SU-DHL-6 (cell line): ENCODE measurements at regions not wholly inside any gene's neighbourhood (a gene's known extent, or its start where the extent isn't known, plus 50 kb on each side); places are given as distances from the start of the nearest gene placed in this dataset.

Experiments
- H2AFZ ChIP-seq: fragments of 200-600 bp; sonication (generic); 2 replicates; pipeline ENCODE4 v1.6.1; 2014; ENCODE audit warnings: low read depth, mild to moderate bottlenecking, moderate library complexity, mixed read lengths, antibody characterized with exemption, low read length; ENCODE audit not compliant: severe bottlenecking
- H3F3A ChIP-seq: fragments of 200-600 bp; shearing (Covaris generic); 2 replicates; pipeline ENCODE4 v1.6.0; 2016; ENCODE audit warnings: antibody characterized with exemption, mild to moderate bottlenecking; ENCODE audit not compliant: insufficient read depth
- H3K27ac ChIP-seq: fragments of 200-600 bp; sonication (generic); 2 replicates; pipeline ENCODE4 v1.5.1; 2016; ENCODE audit warnings: low read depth, mild to moderate bottlenecking, low read length, moderate library complexity, mixed read lengths
- H3K27me3 ChIP-seq: fragments of 200-600 bp; sonication (generic), shearing (Covaris generic); 2 replicates; pipeline ENCODE4 v1.6.0; 2014; ENCODE audit warnings: mild to moderate bottlenecking, low read length
- H3K36me3 ChIP-seq: fragments of 200-600 bp; sonication (generic); 2 replicates; pipeline ENCODE4 v1.6.1; 2014; ENCODE audit warnings: mild to moderate bottlenecking, low read length, mixed read lengths
- H3K4me2 ChIP-seq: fragments of 300-600, 200-600 bp; shearing (Covaris generic), sonication (generic); 2 replicates; pipeline ENCODE4 v1.6.0; 2014; ENCODE audit warnings: low read length, low read depth, mild to moderate bottlenecking; ENCODE audit not compliant: poor library complexity, severe bottlenecking
- H3K4me3 ChIP-seq: fragments of 200-600 bp; sonication (generic); 2 replicates; pipeline ENCODE4 v1.5.1; 2014; ENCODE audit warnings: antibody characterized with exemption, low read length, mild to moderate bottlenecking, mixed read lengths; ENCODE audit not compliant: insufficient read depth, poor library complexity, severe bottlenecking
- H3K79me2 ChIP-seq: fragments of 200-600 bp; sonication (generic); 2 replicates; pipeline ENCODE4 v1.6.1; 2014; ENCODE audit warnings: mild to moderate bottlenecking, low read length, moderate library complexity; ENCODE audit not compliant: insufficient read depth
- H3K9ac ChIP-seq: fragments of 200-600 bp; sonication (generic); 2 replicates; pipeline ENCODE4 v1.7.0; 2014; ENCODE audit warnings: mild to moderate bottlenecking, low read length
- H3K9me2 ChIP-seq: fragments of 200-600 bp; sonication (generic); replicated peaks from 2 replicates; pipeline ENCODE4 v1.6.1; 2014; ENCODE audit warnings: low read length; ENCODE audit not compliant: insufficient read depth
- H3K9me3 ChIP-seq: fragments of 200-600 bp; sonication (generic); 2 replicates; pipeline ENCODE4 v1.6.1; 2014; ENCODE audit warnings: low read length, mixed read lengths; ENCODE audit not compliant: insufficient read depth
- H4K20me1 ChIP-seq: fragments of 200-600 bp; sonication (generic); 2 replicates; pipeline ENCODE4 v1.6.1; 2014; ENCODE audit warnings: low read depth, mild to moderate bottlenecking, antibody characterized with exemption, low read length, moderate library complexity, mixed read lengths
- EZH2phosphoT487 ChIP-seq: fragments of 200-600 bp; sonication (generic), shearing (Covaris generic); conservative IDR thresholded peaks from 2 replicates; pipeline ENCODE4 v1.6.1; 2018; ENCODE audit warnings: mild to moderate bottlenecking, antibody characterized with exemption, low read length, moderate library complexity, mixed read lengths
- TF ChIP-seq, protein P1 (sequence below): fragments of 200-600 bp; sonication (generic); IDR thresholded peaks from one replicate; pipeline ENCODE4 v1.5.1; 2017; ENCODE audit warnings: antibody characterized with exemption, mild to moderate bottlenecking, low read length, moderate library complexity; ENCODE audit not compliant: insufficient read depth, poor library complexity, severe bottlenecking

- H3F3A ChIP-seq = no peaks in the 10 kb centered on the region
- H3K9me2 ChIP-seq = no peaks in the 10 kb centered on the region
- H3K9me3 ChIP-seq = no peaks in the 10 kb centered on the region
- no peak overlapping the region for H2AFZ ChIP-seq
- no peak overlapping the region for H3K4me3 ChIP-seq
- H3K79me2 ChIP-seq = no peaks in the 10 kb centered on the region
- no peaks in the 10 kb centered on the region for H3K27me3 ChIP-seq
- H3K9ac ChIP-seq = no peak overlapping the region
- H3K27ac ChIP-seq = no peak overlapping the region
- H3K4me2 ChIP-seq = no peak overlapping the region
- H4K20me1 ChIP-seq = no peaks in the 10 kb centered on the region
- TF ChIP-seq EZH2phosphoT487 = no peak
- TF ChIP-seq, protein P1, sequence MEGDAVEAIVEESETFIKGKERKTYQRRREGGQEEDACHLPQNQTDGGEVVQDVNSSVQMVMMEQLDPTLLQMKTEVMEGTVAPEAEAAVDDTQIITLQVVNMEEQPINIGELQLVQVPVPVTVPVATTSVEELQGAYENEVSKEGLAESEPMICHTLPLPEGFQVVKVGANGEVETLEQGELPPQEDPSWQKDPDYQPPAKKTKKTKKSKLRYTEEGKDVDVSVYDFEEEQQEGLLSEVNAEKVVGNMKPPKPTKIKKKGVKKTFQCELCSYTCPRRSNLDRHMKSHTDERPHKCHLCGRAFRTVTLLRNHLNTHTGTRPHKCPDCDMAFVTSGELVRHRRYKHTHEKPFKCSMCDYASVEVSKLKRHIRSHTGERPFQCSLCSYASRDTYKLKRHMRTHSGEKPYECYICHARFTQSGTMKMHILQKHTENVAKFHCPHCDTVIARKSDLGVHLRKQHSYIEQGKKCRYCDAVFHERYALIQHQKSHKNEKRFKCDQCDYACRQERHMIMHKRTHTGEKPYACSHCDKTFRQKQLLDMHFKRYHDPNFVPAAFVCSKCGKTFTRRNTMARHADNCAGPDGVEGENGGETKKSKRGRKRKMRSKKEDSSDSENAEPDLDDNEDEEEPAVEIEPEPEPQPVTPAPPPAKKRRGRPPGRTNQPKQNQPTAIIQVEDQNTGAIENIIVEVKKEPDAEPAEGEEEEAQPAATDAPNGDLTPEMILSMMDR = no peak
- H3K36me3 ChIP-seq = no peaks in the 10 kb centered on the region
Observed at GRCh38 chr11:122201106-122201505, 85.1 kb upstream of the BLID start.

DNA sequence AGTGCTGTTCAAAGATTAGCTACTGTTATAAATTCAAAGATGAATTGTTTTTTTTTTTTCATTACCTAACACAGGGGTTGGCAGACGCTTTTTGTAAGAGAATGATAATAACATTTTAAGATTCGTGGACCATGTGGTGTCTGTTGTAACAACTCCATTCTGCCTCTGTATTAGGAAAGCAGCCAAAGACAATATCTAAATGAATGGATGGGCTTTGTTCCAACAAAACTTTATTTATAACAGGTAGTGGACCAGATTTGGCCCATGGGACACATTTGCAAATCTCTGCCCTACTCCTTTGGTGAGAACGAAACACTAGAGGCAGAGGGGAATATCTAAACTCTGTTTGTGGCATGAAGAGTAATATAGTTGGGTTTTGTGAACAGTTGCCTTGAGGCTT lies 83.6 kb upstream of the BLID start:
- no peaks in the 10 kb centered on the region for H3K27me3 ChIP-seq

DNA sequence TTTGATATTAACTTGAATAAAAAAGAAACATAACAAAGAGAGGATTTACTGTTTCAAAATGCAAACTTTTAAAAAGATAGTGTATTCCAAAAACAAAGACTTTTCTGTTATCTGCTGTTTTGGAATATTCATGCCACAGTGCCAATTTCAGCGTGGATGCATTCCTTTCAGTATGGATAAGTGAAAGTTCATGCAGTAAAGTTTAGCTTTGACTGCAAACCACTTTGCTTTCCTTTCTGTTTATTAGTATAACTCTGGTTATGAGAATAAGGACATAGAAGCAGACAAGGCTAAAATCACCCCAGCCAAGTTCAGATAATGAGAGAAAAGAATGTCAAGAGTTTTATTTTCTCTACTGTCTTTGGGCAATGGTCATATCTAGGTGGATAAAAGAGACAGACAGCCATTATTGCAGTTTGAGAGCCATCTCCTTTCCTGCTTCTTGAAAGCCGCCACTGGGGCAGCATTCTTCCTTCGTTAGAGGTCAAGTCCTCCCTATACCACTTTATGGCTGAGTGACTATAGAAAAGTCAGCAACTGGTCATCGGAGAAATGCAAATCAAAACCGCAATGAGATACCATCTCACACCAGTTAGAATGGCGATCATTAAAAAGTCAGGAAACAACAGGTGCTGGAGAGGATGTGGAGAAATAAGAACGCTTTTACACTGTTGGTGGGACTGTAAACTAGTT lies 82.4 kb upstream of the BLID start:
- Histone ChIP-seq H3F3A (no peaks in the 10 kb centered on the region), H3K27ac (no peak overlapping the region), H4K20me1 (no peaks in the 10 kb centered on the region), H3K9me3 (no peaks in the 10 kb centered on the region), H3K27me3 (no peaks in the 10 kb centered on the region), H3K4me2 (no peak overlapping the region), H3K4me3 (no peak overlapping the region), H3K79me2 (no peaks in the 10 kb centered on the region), H2AFZ (no peak overlapping the region), H3K9ac (no peak overlapping the region), H3K9me2 (no peaks in the 10 kb centered on the region), H3K36me3 (no peaks in the 10 kb centered on the region)
- TF ChIP-seq EZH2phosphoT487 = no peak
- TF ChIP-seq, protein P1 = no peak

More for the DNA sequence above, 83.6 kb upstream of the BLID start:
- Histone ChIP-seq H3K4me3 (no peak overlapping the region), H2AFZ (no peak overlapping the region), H3K9me2 (no peaks in the 10 kb centered on the region), H3K9ac (no peak overlapping the region), H3K9me3 (no peaks in the 10 kb centered on the region), H3K36me3 (no peaks in the 10 kb centered on the region), H3K79me2 (no peaks in the 10 kb centered on the region), H3F3A (no peaks in the 10 kb centered on the region), H3K27ac (no peak overlapping the region), H3K4me2 (no peak overlapping the region), H4K20me1 (no peaks in the 10 kb centered on the region)
- TF ChIP-seq, protein P1 = no peak
- no peak for TF ChIP-seq EZH2phosphoT487
